ENCODE measurements at regions not wholly inside any gene's neighbourhood (a gene's known extent, or its start where the extent isn't known, plus 50 kb on each side); places are given as distances from the start of the nearest gene placed in this dataset.

DNA sequence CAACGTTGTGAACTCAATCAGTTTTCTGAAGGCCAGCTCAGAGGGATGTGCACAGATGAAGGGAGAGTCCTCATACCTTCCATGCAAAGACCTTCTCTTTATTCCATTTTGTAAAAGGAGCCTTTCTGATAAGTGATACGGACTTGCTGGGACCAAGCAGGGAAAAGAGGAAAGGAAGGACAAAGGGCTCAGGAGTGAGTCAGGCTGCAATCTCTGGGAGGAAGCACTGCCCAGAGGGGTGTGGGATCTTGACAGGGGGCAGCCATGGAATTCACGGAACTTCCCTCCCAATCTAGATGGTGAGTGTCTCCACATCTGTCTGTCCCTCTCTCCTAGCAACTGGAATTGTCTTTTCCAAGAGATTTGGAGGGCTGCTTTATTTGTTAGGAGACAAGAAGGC lies 281.4 kb upstream of the CELF4 start:
- Histone ChIP-seq H3K79me1 (ENCODE audit: low read depth, low read length) (no peaks in the 10 kb centered on the region), H3K56ac (replicated peaks; ENCODE audit: insufficient read length, low read depth, low read length) (no peak overlapping the region), H4K20me1 (replicated peaks in 1 of 2; ENCODE audit: control insufficient read depth in 1 of 2, insufficient read depth in 2 of 2, low read length in 2 of 2) (no peaks in the 10 kb centered on the region), H4K8ac (ENCODE audit: extremely low read depth, insufficient read depth, low read length) (no peak overlapping the region), H3K14ac (ENCODE audit: insufficient read length) (no peak overlapping the region), H2BK20ac (ENCODE audit: low read length) (no peak overlapping the region), H2BK15ac (ENCODE audit: low read length) (no peak overlapping the region), H2BK5ac (ENCODE audit: low read depth, low read length) (no peak overlapping the region), H3K27ac (ENCODE audit: low read depth, low read length) (no peak overlapping the region), H2AFZ (ENCODE audit: low read length) (no peak overlapping the region), H3K36me3 (ENCODE audit: control insufficient read depth in 2 of 4, insufficient read depth in 4 of 4, low read length in 3 of 4) (no peaks in the 10 kb centered on the region), H3K4me1 (replicated peaks in 1 of 4; ENCODE audit: control insufficient read depth in 3 of 4, insufficient read depth in 4 of 4, low read length in 3 of 4) (peaks cover 0 to 8% (median 7%) of the 10 kb centered on the region in 4 experiments; a peak in 3 of 7 replicates), H3K23ac (ENCODE audit: insufficient read length) (no peak overlapping the region), H3K27me3 (replicated peaks in 1 of 4; ENCODE audit: control insufficient read depth in 3 of 4, extremely low read depth in 1 of 4, insufficient read depth in 3 of 4, low read length in 3 of 4) (no peaks in the 10 kb centered on the region), H3K9ac (replicated peaks in 1 of 4; ENCODE audit: extremely low read depth in 1 of 4, low read depth in 3 of 4, low read length in 3 of 4) (no peak overlapping the region), H4K91ac (replicated peaks; ENCODE audit: insufficient read length, low read length) (no peak overlapping the region), H2BK12ac (ENCODE audit: low read depth, low read length) (peak overlapping the region; percentile 80; the same call in 1 of the 2 replicates), H3K79me2 (ENCODE audit: control insufficient read depth in 1 of 2, insufficient read depth in 2 of 2, low read length in 2 of 2) (no peaks in the 10 kb centered on the region), H3K4me2 (ENCODE audit: insufficient read depth in 1 of 2, low read depth in 2 of 2, low read length in 2 of 2) (no peak overlapping the region), H2BK120ac (replicated peaks; ENCODE audit: low read depth, low read length) (no peak overlapping the region), H2AK5ac (ENCODE audit: low read depth, low read length) (no peak overlapping the region), H3K4me3 (ENCODE audit: extremely low read depth in 1 of 4, insufficient read depth in 2 of 4, low read depth in 3 of 4, low read length in 4 of 4) (no peak overlapping the region), H3K18ac (ENCODE audit: extremely low read depth, low read length) (no peak overlapping the region), H3K4ac (replicated peaks; ENCODE audit: insufficient read length, low read depth, low read length) (no peak overlapping the region), H3K23me2 (ENCODE audit: low read depth, low read length) (no peaks in the 10 kb centered on the region), H3K9me3 (ENCODE audit: insufficient read depth in 2 of 2, low read depth in 1 of 2, low read length in 1 of 2) (no peaks in the 10 kb centered on the region), H4K5ac (ENCODE audit: insufficient read length, low read depth, low read length) (no peak overlapping the region)
- POLR2A ChIA-PET (ENCODE audit: partially characterized antibody), result no interaction called here
- WGBS, 2 experiments (ENCODE audit: extremely low coverage in 1 of 2, insufficient coverage in 1 of 2, insufficient read length in 1 of 2, insufficient replicate concordance in 2 of 2, low coverage in 1 of 2, low lambda C conversion rate in 2 of 2, missing lambda C conversion rate in 1 of 2), result 66% methylated on average over 3 of the region's 3 CpGs; no CpG with 5 or more reads in 1 of the 2 experiments
- DNase-seq (ENCODE audit: low read depth in 1 of 2, low spot score in 2 of 2) (no peak), FAIRE-seq (no peak)
- CTCF ChIA-PET (ENCODE audit: partially characterized antibody), result no interaction called here
- TF ChIP-seq JUND (IDR thresholded peaks at IDR 0.05; ENCODE audit: low read length) (no peak), HDAC2 (IDR thresholded peaks at IDR 0.05; ENCODE audit: borderline replicate concordance in 1 of 2, low read depth in 2 of 2, low read length in 2 of 2) (no peak), JUN (IDR thresholded peaks at IDR 0.05; ENCODE audit: low read depth, low read length) (no peak), RXRA (IDR thresholded peaks at IDR 0.05; ENCODE audit: insufficient read depth, low read depth, low read length) (no peak), EGR1 (IDR thresholded peaks at IDR 0.05; ENCODE audit: borderline replicate concordance, low read depth, low read length) (no peak), PHF8 (conservative IDR thresholded peaks at IDR 0.05; ENCODE audit: low read depth, low read length) (no peak), ZNF274 (IDR thresholded peaks at IDR 0.05; ENCODE audit: borderline replicate concordance, extremely low read depth, low read length) (no peak), TBP (IDR thresholded peaks at IDR 0.05; ENCODE audit: low read depth, low read length) (no peak), ASH2L (IDR thresholded peaks at IDR 0.05; ENCODE audit: low read length) (no peak), GTF2F1 (IDR thresholded peaks at IDR 0.05; ENCODE audit: borderline replicate concordance, low read depth, low read length) (no peak), SP2 (IDR thresholded peaks at IDR 0.05; ENCODE audit: low read length) (no peak)
- TF ChIP-seq, protein P1, sequence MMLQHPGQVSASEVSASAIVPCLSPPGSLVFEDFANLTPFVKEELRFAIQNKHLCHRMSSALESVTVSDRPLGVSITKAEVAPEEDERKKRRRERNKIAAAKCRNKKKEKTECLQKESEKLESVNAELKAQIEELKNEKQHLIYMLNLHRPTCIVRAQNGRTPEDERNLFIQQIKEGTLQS (IDR thresholded peaks at IDR 0.05; ENCODE audit: insufficient read depth, low read depth, low read length), result no peak
- TF ChIP-seq, protein P2, sequence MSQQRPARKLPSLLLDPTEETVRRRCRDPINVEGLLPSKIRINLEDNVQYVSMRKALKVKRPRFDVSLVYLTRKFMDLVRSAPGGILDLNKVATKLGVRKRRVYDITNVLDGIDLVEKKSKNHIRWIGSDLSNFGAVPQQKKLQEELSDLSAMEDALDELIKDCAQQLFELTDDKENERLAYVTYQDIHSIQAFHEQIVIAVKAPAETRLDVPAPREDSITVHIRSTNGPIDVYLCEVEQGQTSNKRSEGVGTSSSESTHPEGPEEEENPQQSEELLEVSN (IDR thresholded peaks at IDR 0.05), result no peak
- TF ChIP-seq, protein P3, sequence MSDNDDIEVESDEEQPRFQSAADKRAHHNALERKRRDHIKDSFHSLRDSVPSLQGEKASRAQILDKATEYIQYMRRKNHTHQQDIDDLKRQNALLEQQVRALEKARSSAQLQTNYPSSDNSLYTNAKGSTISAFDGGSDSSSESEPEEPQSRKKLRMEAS (IDR thresholded peaks at IDR 0.05), result no peak

Data from H1 (cell line).